ENCODE measurements at regions not wholly inside any gene's neighbourhood (a gene's known extent, or its start where the extent isn't known, plus 50 kb on each side); places are given as distances from the start of the nearest gene placed in this dataset.
"Not testable (repeated sequence)": the region's sequence is repeated elsewhere in the genome, so short reads cannot be mapped to it uniquely, and the experiment has no call there.

DNA sequence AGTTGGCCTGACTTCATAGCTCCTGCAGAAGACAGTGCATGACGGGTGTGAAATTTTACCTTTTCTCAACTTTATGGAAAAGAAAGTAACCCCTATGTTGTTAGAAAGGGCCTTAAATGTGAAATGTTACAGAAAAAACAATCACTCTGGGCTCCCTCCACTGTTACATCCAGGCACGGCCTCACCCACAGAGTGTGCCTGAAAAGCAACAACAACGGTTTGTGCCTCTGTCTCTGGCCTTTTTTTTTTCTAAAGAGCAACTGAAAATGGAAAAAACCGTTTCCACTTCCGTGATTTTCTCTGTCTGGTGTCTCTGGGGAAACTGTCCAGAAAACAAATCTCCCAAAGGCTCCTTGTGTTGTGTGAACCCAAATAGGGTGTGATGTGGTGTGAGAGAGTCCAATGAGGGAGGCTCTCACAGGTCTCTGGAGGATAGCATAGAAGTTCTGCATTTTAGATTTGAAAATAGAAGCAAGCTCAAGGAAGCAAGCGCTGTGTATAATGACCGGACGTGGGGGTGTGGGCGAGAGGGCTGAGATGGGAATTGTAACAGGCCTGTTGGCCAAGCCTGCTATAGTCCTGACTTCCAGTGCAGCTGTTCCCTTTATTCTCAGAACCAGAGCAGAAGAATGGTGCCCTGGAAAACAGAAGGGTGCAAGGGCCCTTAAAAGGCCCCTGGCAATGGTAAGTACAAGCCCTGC is 221.8 kb upstream of the TUT7 start:
- H3K9me3 Mint-ChIP-seq (ENCODE audit: low read depth, unreplicated experiment): no peaks in the 10 kb centered on the region
- H3K4me1 Mint-ChIP-seq (ENCODE audit: low read depth, unreplicated experiment): no peaks in the 10 kb centered on the region
- DNase-seq: no peak
- H3K36me3 Mint-ChIP-seq (ENCODE audit: insufficient read depth, unreplicated experiment): no peaks in the 10 kb centered on the region
- H3K27ac Mint-ChIP-seq (ENCODE audit: unreplicated experiment): no peak overlapping the region
- H3K4me3 Mint-ChIP-seq (ENCODE audit: low read depth, unreplicated experiment): no peak overlapping the region
- H3K27me3 Mint-ChIP-seq (ENCODE audit: unreplicated experiment): peaks cover 59% of the 10 kb centered on the region
- intact Hi-C loops (cut with micrococcal nuclease; ENCODE audit: unreplicated experiment): no loop called here
- BruUV-seq (replicated peaks): no TSS peak
- TF ChIP-seq, protein P1, sequence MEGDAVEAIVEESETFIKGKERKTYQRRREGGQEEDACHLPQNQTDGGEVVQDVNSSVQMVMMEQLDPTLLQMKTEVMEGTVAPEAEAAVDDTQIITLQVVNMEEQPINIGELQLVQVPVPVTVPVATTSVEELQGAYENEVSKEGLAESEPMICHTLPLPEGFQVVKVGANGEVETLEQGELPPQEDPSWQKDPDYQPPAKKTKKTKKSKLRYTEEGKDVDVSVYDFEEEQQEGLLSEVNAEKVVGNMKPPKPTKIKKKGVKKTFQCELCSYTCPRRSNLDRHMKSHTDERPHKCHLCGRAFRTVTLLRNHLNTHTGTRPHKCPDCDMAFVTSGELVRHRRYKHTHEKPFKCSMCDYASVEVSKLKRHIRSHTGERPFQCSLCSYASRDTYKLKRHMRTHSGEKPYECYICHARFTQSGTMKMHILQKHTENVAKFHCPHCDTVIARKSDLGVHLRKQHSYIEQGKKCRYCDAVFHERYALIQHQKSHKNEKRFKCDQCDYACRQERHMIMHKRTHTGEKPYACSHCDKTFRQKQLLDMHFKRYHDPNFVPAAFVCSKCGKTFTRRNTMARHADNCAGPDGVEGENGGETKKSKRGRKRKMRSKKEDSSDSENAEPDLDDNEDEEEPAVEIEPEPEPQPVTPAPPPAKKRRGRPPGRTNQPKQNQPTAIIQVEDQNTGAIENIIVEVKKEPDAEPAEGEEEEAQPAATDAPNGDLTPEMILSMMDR (IDR thresholded peaks at IDR 0.05; ENCODE audit: unreplicated experiment): no peak
- CTCF ChIA-PET: no interaction called here

DNA sequence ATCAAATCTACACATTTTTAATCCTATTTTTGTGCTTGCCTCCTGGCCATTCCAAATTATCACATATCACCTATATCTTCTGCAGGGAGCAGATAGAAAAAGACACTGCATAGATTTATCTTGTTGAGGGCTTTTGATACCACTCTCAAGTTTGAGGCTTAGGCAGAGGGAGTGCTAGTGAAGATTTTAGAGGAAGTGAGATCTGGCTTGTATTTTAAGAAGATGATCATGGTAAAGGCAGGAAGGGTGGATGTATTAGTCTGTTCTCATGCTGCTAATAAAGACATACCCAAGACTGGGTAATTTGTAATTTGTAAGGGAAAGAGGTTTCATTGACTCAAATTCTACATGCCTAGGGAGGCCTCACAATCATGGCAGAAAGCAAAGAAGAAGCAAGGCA is 220.9 kb upstream of the TUT7 start:
- no peak for DNase-seq
- BruUV-seq (replicated peaks): no TSS peak
- no peaks in the 10 kb centered on the region for H3K9me3 Mint-ChIP-seq (ENCODE audit: low read depth, unreplicated experiment)
- TF ChIP-seq, protein P1 (IDR thresholded peaks at IDR 0.05; ENCODE audit: unreplicated experiment): no peak
- H3K4me1 Mint-ChIP-seq (ENCODE audit: low read depth, unreplicated experiment): no peaks in the 10 kb centered on the region
- no peaks in the 10 kb centered on the region for H3K36me3 Mint-ChIP-seq (ENCODE audit: insufficient read depth, unreplicated experiment)
- H3K27me3 Mint-ChIP-seq (ENCODE audit: unreplicated experiment): peaks cover 67% of the 10 kb centered on the region
- no peak overlapping the region for H3K4me3 Mint-ChIP-seq (ENCODE audit: low read depth, unreplicated experiment)
- intact Hi-C loops (cut with micrococcal nuclease; ENCODE audit: unreplicated experiment): no loop called here
- H3K27ac Mint-ChIP-seq (ENCODE audit: unreplicated experiment): no peak overlapping the region
- CTCF ChIA-PET: no interaction called here

DNA sequence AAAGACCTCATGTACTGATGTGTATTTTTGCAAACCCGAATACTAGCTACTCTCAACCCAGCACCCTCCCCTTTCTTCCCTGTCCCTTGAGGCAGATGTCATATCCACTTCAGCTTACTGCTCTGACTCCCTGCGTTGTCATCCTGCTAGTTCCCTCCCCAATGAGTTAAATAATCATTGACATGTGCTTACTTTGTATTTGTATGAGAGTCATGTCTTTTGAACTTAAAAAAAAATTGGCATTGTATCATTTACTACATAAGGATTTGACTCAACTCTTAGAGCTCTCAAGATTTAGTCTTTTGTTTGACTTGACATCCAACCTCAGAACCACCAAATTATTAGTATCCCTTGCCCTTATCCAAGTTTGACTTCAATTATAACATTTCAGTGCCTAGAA is 219.7 kb upstream of the TUT7 start:
- no peak for DNase-seq
- peaks cover 68% of the 10 kb centered on the region for H3K27me3 Mint-ChIP-seq (ENCODE audit: unreplicated experiment)
- CTCF ChIA-PET: no interaction called here
- intact Hi-C loops (cut with micrococcal nuclease; ENCODE audit: unreplicated experiment): no loop called here
- no peak overlapping the region for H3K4me3 Mint-ChIP-seq (ENCODE audit: low read depth, unreplicated experiment)
- TF ChIP-seq, protein P1 (IDR thresholded peaks at IDR 0.05; ENCODE audit: unreplicated experiment): no peak
- H3K36me3 Mint-ChIP-seq (ENCODE audit: insufficient read depth, unreplicated experiment): no peaks in the 10 kb centered on the region
- H3K4me1 Mint-ChIP-seq (ENCODE audit: low read depth, unreplicated experiment): no peaks in the 10 kb centered on the region
- H3K27ac Mint-ChIP-seq (ENCODE audit: unreplicated experiment): no peak overlapping the region
- H3K9me3 Mint-ChIP-seq (ENCODE audit: low read depth, unreplicated experiment): peaks cover under 1% of the 10 kb centered on the region
- no TSS peak for BruUV-seq (replicated peaks)

DNA sequence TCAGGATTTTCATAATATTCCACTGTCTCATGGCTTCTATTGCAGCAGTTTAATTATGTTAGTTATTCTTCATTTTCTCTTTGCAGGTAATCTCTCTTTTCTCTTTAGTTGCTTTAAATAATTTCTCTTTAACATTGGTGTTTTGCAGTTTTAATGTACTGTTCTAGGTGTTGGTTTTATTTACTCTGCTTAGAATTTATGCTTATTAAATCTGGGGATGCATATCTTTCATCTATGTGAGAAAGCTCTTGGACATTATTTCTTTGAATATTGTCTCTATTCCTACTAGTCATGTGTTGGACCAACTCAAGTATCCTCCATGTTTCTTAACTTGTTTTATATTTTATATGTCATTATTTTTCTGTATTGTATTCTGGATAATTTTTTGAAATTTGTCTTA is 218.7 kb upstream of the TUT7 start:
- peaks cover 70% of the 10 kb centered on the region for H3K27me3 Mint-ChIP-seq (ENCODE audit: unreplicated experiment)
- H3K4me1 Mint-ChIP-seq (ENCODE audit: low read depth, unreplicated experiment): no peaks in the 10 kb centered on the region
- H3K4me3 Mint-ChIP-seq (ENCODE audit: low read depth, unreplicated experiment): no peak overlapping the region
- no peak overlapping the region for H3K27ac Mint-ChIP-seq (ENCODE audit: unreplicated experiment)
- CTCF ChIA-PET: no interaction called here
- no peak for DNase-seq
- peaks cover 6% of the 10 kb centered on the region for H3K9me3 Mint-ChIP-seq (ENCODE audit: low read depth, unreplicated experiment)
- intact Hi-C loops (cut with micrococcal nuclease; ENCODE audit: unreplicated experiment): no loop called here
- BruUV-seq (replicated peaks): no TSS peak
- H3K36me3 Mint-ChIP-seq (ENCODE audit: insufficient read depth, unreplicated experiment): no peaks in the 10 kb centered on the region
- TF ChIP-seq, protein P1 (IDR thresholded peaks at IDR 0.05; ENCODE audit: unreplicated experiment): no peak

DNA sequence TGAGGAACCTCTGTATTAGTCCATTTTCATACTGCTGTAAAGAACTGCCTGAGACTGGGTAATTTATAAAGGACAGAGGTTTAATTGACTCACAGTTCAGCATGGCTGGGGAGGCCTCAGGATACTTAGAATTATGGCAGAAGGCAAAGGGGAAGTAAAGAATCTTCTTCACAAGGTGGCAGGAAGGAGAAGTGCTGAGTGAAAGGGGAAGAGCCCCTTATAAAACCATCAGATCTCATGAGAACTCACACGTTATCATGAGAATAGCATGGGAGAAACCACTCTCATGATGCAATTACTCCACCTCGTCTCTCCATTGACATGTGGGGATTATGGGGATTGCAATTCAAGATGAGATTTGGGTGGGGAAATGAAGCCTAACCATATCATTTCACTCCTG is 211.4 kb upstream of the TUT7 start:
- DNase-seq; intact Hi-C loops (cut with micrococcal nuclease; ENCODE audit: unreplicated experiment); BruUV-seq (replicated peaks); H3K4me3 Mint-ChIP-seq (ENCODE audit: low read depth, unreplicated experiment); H3K4me1 Mint-ChIP-seq (ENCODE audit: low read depth, unreplicated experiment); H3K36me3 Mint-ChIP-seq (ENCODE audit: insufficient read depth, unreplicated experiment); H3K27ac Mint-ChIP-seq (ENCODE audit: unreplicated experiment): not testable (repeated sequence)
- CTCF ChIA-PET: interaction anchor here (0.6 kb wide), 1 partner anchor 1240 kb away, joined by 6 read pairs; no protein-coding TSS in a partner anchor
- Mint-ChIP-seq H3K27me3 (ENCODE audit: unreplicated experiment) (peaks cover 62% of the 10 kb centered on the region), H3K9me3 (ENCODE audit: low read depth, unreplicated experiment) (peaks cover 10% of the 10 kb centered on the region)
